ENCODE measurements at regions not wholly inside any gene's neighbourhood (a gene's known extent, or its start where the extent isn't known, plus 50 kb on each side); places are given as distances from the start of the nearest gene placed in this dataset.

GRCh38 chr21:28431022-28431421 is 561.7 kb downstream of the LTN1 start:
- Histone ChIP-seq H3K4me1 (ENCODE audit: control insufficient read depth in 3 of 3, insufficient read depth in 3 of 3, low read length in 3 of 3) (no peaks in the 10 kb centered on the region), H3K9ac (ENCODE audit: low read depth in 1 of 3, low read length in 3 of 3) (no peak overlapping the region), H3K27ac (ENCODE audit: low read depth, low read length) (no peak overlapping the region), H3K36me3 (ENCODE audit: control insufficient read depth in 3 of 3, insufficient read depth in 3 of 3, low read length in 3 of 3) (no peaks in the 10 kb centered on the region), H3K4me3 (ENCODE audit: low read length in 3 of 3) (no peak overlapping the region), H3K9me3 (ENCODE audit: control insufficient read depth in 3 of 3, low read length in 3 of 3) (no peaks in the 10 kb centered on the region), H3K27me3 (ENCODE audit: control insufficient read depth in 3 of 3, insufficient read depth in 3 of 3, low read length in 3 of 3) (no peaks in the 10 kb centered on the region)

- Histone ChIP-seq H3K27ac (ENCODE audit: low read depth, low read length) (no peak overlapping the region), H3K9ac (ENCODE audit: low read depth in 1 of 3, low read length in 3 of 3) (no peak overlapping the region), H3K4me3 (ENCODE audit: low read length in 3 of 3) (no peak overlapping the region), H3K36me3 (ENCODE audit: control insufficient read depth in 3 of 3, insufficient read depth in 3 of 3, low read length in 3 of 3) (no peaks in the 10 kb centered on the region), H3K4me1 (ENCODE audit: control insufficient read depth in 3 of 3, insufficient read depth in 3 of 3, low read length in 3 of 3) (no peaks in the 10 kb centered on the region), H3K27me3 (ENCODE audit: control insufficient read depth in 3 of 3, insufficient read depth in 3 of 3, low read length in 3 of 3) (no peaks in the 10 kb centered on the region), H3K9me3 (ENCODE audit: control insufficient read depth in 3 of 3, low read length in 3 of 3) (no peaks in the 10 kb centered on the region)
These were observed 563.5 kb downstream of the LTN1 start for GRCh38 chr21:28429161-28429560.

- no peaks in the 10 kb centered on the region for H3K36me3 ChIP-seq (ENCODE audit: control insufficient read depth in 3 of 3, insufficient read depth in 3 of 3, low read length in 3 of 3)
- H3K4me1 ChIP-seq (ENCODE audit: control insufficient read depth in 3 of 3, insufficient read depth in 3 of 3, low read length in 3 of 3): no peaks in the 10 kb centered on the region
- H3K27ac ChIP-seq (ENCODE audit: low read depth, low read length): no peak overlapping the region
- no peaks in the 10 kb centered on the region for H3K9me3 ChIP-seq (ENCODE audit: control insufficient read depth in 3 of 3, low read length in 3 of 3)
- H3K9ac ChIP-seq (ENCODE audit: low read depth in 1 of 3, low read length in 3 of 3): no peak overlapping the region
- H3K4me3 ChIP-seq (ENCODE audit: low read length in 3 of 3): no peak overlapping the region
- no peaks in the 10 kb centered on the region for H3K27me3 ChIP-seq (ENCODE audit: control insufficient read depth in 3 of 3, insufficient read depth in 3 of 3, low read length in 3 of 3)
These were observed 565.2 kb downstream of the LTN1 start for GRCh38 chr21:28427394-28428022.

- H3K9me3 ChIP-seq (ENCODE audit: control insufficient read depth in 3 of 3, low read length in 3 of 3): no peaks in the 10 kb centered on the region
- no peak overlapping the region for H3K27ac ChIP-seq (ENCODE audit: low read depth, low read length)
- no peak overlapping the region for H3K4me3 ChIP-seq (ENCODE audit: low read length in 3 of 3)
- no peaks in the 10 kb centered on the region for H3K4me1 ChIP-seq (ENCODE audit: control insufficient read depth in 3 of 3, insufficient read depth in 3 of 3, low read length in 3 of 3)
- H3K27me3 ChIP-seq (ENCODE audit: control insufficient read depth in 3 of 3, insufficient read depth in 3 of 3, low read length in 3 of 3): no peaks in the 10 kb centered on the region
- H3K36me3 ChIP-seq (ENCODE audit: control insufficient read depth in 3 of 3, insufficient read depth in 3 of 3, low read length in 3 of 3): no peaks in the 10 kb centered on the region
- no peak overlapping the region for H3K9ac ChIP-seq (ENCODE audit: low read depth in 1 of 3, low read length in 3 of 3)
These were observed 566.1 kb downstream of the LTN1 start for GRCh38 chr21:28426545-28426944.

GRCh38 chr21:28423521-28424190 is 569.0 kb downstream of the LTN1 start:
- H3K4me3 ChIP-seq (ENCODE audit: low read length in 3 of 3): no peak overlapping the region
- H3K9me3 ChIP-seq (ENCODE audit: control insufficient read depth in 3 of 3, low read length in 3 of 3): no peaks in the 10 kb centered on the region
- H3K4me1 ChIP-seq (ENCODE audit: control insufficient read depth in 3 of 3, insufficient read depth in 3 of 3, low read length in 3 of 3): no peaks in the 10 kb centered on the region
- no peaks in the 10 kb centered on the region for H3K27me3 ChIP-seq (ENCODE audit: control insufficient read depth in 3 of 3, insufficient read depth in 3 of 3, low read length in 3 of 3)
- H3K36me3 ChIP-seq (ENCODE audit: control insufficient read depth in 3 of 3, insufficient read depth in 3 of 3, low read length in 3 of 3): no peaks in the 10 kb centered on the region
- H3K9ac ChIP-seq (ENCODE audit: low read depth in 1 of 3, low read length in 3 of 3): no peak overlapping the region
- H3K27ac ChIP-seq (ENCODE audit: low read depth, low read length): no peak overlapping the region

- Histone ChIP-seq H3K9ac (ENCODE audit: low read depth in 1 of 3, low read length in 3 of 3) (no peak overlapping the region), H3K4me1 (ENCODE audit: control insufficient read depth in 3 of 3, insufficient read depth in 3 of 3, low read length in 3 of 3) (no peaks in the 10 kb centered on the region), H3K36me3 (ENCODE audit: control insufficient read depth in 3 of 3, insufficient read depth in 3 of 3, low read length in 3 of 3) (no peaks in the 10 kb centered on the region), H3K9me3 (ENCODE audit: control insufficient read depth in 3 of 3, low read length in 3 of 3) (no peaks in the 10 kb centered on the region), H3K4me3 (ENCODE audit: low read length in 3 of 3) (no peak overlapping the region), H3K27ac (ENCODE audit: low read depth, low read length) (no peak overlapping the region), H3K27me3 (ENCODE audit: control insufficient read depth in 3 of 3, insufficient read depth in 3 of 3, low read length in 3 of 3) (no peaks in the 10 kb centered on the region)
These were observed 570.8 kb downstream of the LTN1 start for GRCh38 chr21:28421716-28422524.

- H3K4me3 ChIP-seq (ENCODE audit: low read length in 3 of 3): no peak overlapping the region
- H3K27me3 ChIP-seq (ENCODE audit: control insufficient read depth in 3 of 3, insufficient read depth in 3 of 3, low read length in 3 of 3): no peaks in the 10 kb centered on the region
- H3K9me3 ChIP-seq (ENCODE audit: control insufficient read depth in 3 of 3, low read length in 3 of 3): no peaks in the 10 kb centered on the region
- H3K4me1 ChIP-seq (ENCODE audit: control insufficient read depth in 3 of 3, insufficient read depth in 3 of 3, low read length in 3 of 3): no peaks in the 10 kb centered on the region
- no peak overlapping the region for H3K9ac ChIP-seq (ENCODE audit: low read depth in 1 of 3, low read length in 3 of 3)
- no peak overlapping the region for H3K27ac ChIP-seq (ENCODE audit: low read depth, low read length)
- no peaks in the 10 kb centered on the region for H3K36me3 ChIP-seq (ENCODE audit: control insufficient read depth in 3 of 3, insufficient read depth in 3 of 3, low read length in 3 of 3)
These were observed 572.9 kb downstream of the LTN1 start for GRCh38 chr21:28419811-28420210.

GRCh38 chr21:28418726-28419514 is 573.8 kb downstream of the LTN1 start:
- Histone ChIP-seq H3K4me1 (ENCODE audit: control insufficient read depth in 3 of 3, insufficient read depth in 3 of 3, low read length in 3 of 3) (no peaks in the 10 kb centered on the region), H3K36me3 (ENCODE audit: control insufficient read depth in 3 of 3, insufficient read depth in 3 of 3, low read length in 3 of 3) (no peaks in the 10 kb centered on the region), H3K27me3 (ENCODE audit: control insufficient read depth in 3 of 3, insufficient read depth in 3 of 3, low read length in 3 of 3) (no peaks in the 10 kb centered on the region), H3K9me3 (ENCODE audit: control insufficient read depth in 3 of 3, low read length in 3 of 3) (no peaks in the 10 kb centered on the region), H3K27ac (ENCODE audit: low read depth, low read length) (no peak overlapping the region), H3K4me3 (ENCODE audit: low read length in 3 of 3) (no peak overlapping the region), H3K9ac (ENCODE audit: low read depth in 1 of 3, low read length in 3 of 3) (no peak overlapping the region)

- Histone ChIP-seq H3K4me1 (ENCODE audit: control insufficient read depth in 3 of 3, insufficient read depth in 3 of 3, low read length in 3 of 3) (no peaks in the 10 kb centered on the region), H3K9ac (ENCODE audit: low read depth in 1 of 3, low read length in 3 of 3) (no peak overlapping the region), H3K27ac (ENCODE audit: low read depth, low read length) (no peak overlapping the region), H3K4me3 (ENCODE audit: low read length in 3 of 3) (no peak overlapping the region), H3K9me3 (ENCODE audit: control insufficient read depth in 3 of 3, low read length in 3 of 3) (no peaks in the 10 kb centered on the region), H3K27me3 (ENCODE audit: control insufficient read depth in 3 of 3, insufficient read depth in 3 of 3, low read length in 3 of 3) (no peaks in the 10 kb centered on the region), H3K36me3 (ENCODE audit: control insufficient read depth in 3 of 3, insufficient read depth in 3 of 3, low read length in 3 of 3) (no peaks in the 10 kb centered on the region)
These were observed 582.4 kb downstream of the LTN1 start for GRCh38 chr21:28410256-28410655.

Measured in skeletal muscle tissue (tissue), 3 donors.